Peyer's patch (tissue), 4 donors: ENCODE measurements at regions not wholly inside any gene's neighbourhood (a gene's known extent, or its start where the extent isn't known, plus 50 kb on each side); places are given as distances from the start of the nearest gene placed in this dataset.

Experiments
- POLR2A ChIP-seq, 2 donors: fragments of 450-650 bp; IDR thresholded peaks; one replicate each; pipeline ENCODE4 v1.5.1; 2017; ENCODE audit warnings: antibody characterized with exemption in 2 of 2, mild to moderate bottlenecking in 2 of 2, moderate library complexity in 2 of 2
- TF ChIP-seq, protein P1 (sequence below), 6 experiments: fragments of 450-650 bp in 4 of 6; fragments of 200-600 bp in 2 of 6; sonication (generic) in 1 of 6; IDR thresholded peaks; one replicate each; pipeline ENCODE4 v1.5.1; 2017 to 2019; ENCODE audit warnings: antibody characterized with exemption in 6 of 6, mild to moderate bottlenecking in 3 of 6, moderate library complexity in 1 of 6

DNA sequence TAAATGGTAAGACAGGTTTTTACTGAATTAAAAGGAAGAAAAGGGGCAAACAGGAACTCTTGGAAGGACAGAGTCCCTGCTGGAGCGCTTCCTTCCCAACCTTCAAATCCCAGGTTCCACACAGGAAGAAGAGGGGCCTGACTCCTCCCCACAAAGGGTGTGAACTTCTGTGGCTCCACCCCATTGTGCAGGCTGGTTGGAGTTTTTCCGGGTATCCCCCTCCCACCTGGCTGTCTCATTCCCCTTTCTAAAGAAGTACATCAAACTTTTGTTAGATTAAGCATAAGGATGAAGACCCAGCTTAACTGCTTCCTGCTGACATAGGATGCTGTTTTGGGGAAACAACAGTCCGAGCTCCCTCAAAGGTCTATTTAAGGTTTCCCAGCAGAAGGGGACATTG, 187.7 kb downstream of the FCRL5 start:
- TF ChIP-seq, protein P1, sequence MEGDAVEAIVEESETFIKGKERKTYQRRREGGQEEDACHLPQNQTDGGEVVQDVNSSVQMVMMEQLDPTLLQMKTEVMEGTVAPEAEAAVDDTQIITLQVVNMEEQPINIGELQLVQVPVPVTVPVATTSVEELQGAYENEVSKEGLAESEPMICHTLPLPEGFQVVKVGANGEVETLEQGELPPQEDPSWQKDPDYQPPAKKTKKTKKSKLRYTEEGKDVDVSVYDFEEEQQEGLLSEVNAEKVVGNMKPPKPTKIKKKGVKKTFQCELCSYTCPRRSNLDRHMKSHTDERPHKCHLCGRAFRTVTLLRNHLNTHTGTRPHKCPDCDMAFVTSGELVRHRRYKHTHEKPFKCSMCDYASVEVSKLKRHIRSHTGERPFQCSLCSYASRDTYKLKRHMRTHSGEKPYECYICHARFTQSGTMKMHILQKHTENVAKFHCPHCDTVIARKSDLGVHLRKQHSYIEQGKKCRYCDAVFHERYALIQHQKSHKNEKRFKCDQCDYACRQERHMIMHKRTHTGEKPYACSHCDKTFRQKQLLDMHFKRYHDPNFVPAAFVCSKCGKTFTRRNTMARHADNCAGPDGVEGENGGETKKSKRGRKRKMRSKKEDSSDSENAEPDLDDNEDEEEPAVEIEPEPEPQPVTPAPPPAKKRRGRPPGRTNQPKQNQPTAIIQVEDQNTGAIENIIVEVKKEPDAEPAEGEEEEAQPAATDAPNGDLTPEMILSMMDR (IDR thresholded peaks at IDR 0.05), result no peak
- TF ChIP-seq POLR2A (IDR thresholded peaks at IDR 0.05), result no peak
